ENCODE measurements at regions not wholly inside any gene's neighbourhood (a gene's known extent, or its start where the extent isn't known, plus 50 kb on each side); places are given as distances from the start of the nearest gene placed in this dataset.

GRCh38 chr11:13062115-13062514, 53.0 kb downstream of the RASSF10 start:
- H3K4me3 ChIP-seq (ENCODE audit: low read depth, low read length): no peak overlapping the region
- no peak for DNase-seq (ENCODE audit: low read depth)

GRCh38 chr11:13064593-13064992, 55.5 kb downstream of the RASSF10 start:
- no peak overlapping the region for H3K4me3 ChIP-seq (ENCODE audit: low read depth, low read length)
- DNase-seq (ENCODE audit: low read depth): no peak

- DNase-seq (ENCODE audit: low read depth): no peak
- H3K4me3 ChIP-seq (ENCODE audit: low read depth, low read length): no peak overlapping the region
Observed at GRCh38 chr11:13065200-13065787, 56.2 kb downstream of the RASSF10 start.

- H3K4me3 ChIP-seq (ENCODE audit: low read depth, low read length): no peak overlapping the region
- DNase-seq (ENCODE audit: low read depth): no peak
Observed at GRCh38 chr11:13068211-13068610, 59.1 kb downstream of the RASSF10 start.

- H3K4me3 ChIP-seq (ENCODE audit: low read depth, low read length): no peak overlapping the region
- peak; percentile 71 for DNase-seq (ENCODE audit: low read depth)
Observed at GRCh38 chr11:13073119-13073981, 64.2 kb downstream of the RASSF10 start.

- no peak overlapping the region for H3K4me3 ChIP-seq (ENCODE audit: low read depth, low read length)
Observed at GRCh38 chr11:13074714-13075464, 65.8 kb downstream of the RASSF10 start.

GRCh38 chr11:13076961-13077360, 67.8 kb downstream of the RASSF10 start:
- no peak overlapping the region for H3K4me3 ChIP-seq (ENCODE audit: low read depth, low read length)
- DNase-seq (ENCODE audit: low read depth): no peak

More at GRCh38 chr11:13074714-13075464, 65.8 kb downstream of the RASSF10 start:
- no peak for DNase-seq (ENCODE audit: low read depth)

GRCh38 chr11:13080861-13081260, 71.7 kb downstream of the RASSF10 start:
- H3K4me3 ChIP-seq (ENCODE audit: low read depth, low read length): no peak overlapping the region
- DNase-seq (ENCODE audit: low read depth): no peak

- no peak for DNase-seq (ENCODE audit: low read depth)
- no peak overlapping the region for H3K4me3 ChIP-seq (ENCODE audit: low read depth, low read length)
Observed at GRCh38 chr11:13082588-13082987, 73.5 kb downstream of the RASSF10 start.

- no peak for DNase-seq (ENCODE audit: low read depth)
- H3K4me3 ChIP-seq (ENCODE audit: low read depth, low read length): no peak overlapping the region
Observed at GRCh38 chr11:13090228-13090708, 81.2 kb downstream of the RASSF10 start.

- no peak for DNase-seq (ENCODE audit: low read depth)
- H3K4me3 ChIP-seq (ENCODE audit: low read depth, low read length): no peak overlapping the region
Observed at GRCh38 chr11:13091373-13091772, 82.3 kb downstream of the RASSF10 start.

GRCh38 chr11:13091804-13092203, 82.7 kb downstream of the RASSF10 start:
- no peak overlapping the region for H3K4me3 ChIP-seq (ENCODE audit: low read depth, low read length)
- DNase-seq (ENCODE audit: low read depth): no peak

GRCh38 chr11:13094930-13095687, 86.0 kb downstream of the RASSF10 start:
- no peak overlapping the region for H3K4me3 ChIP-seq (ENCODE audit: low read depth, low read length)
- DNase-seq (ENCODE audit: low read depth): no peak

- H3K4me3 ChIP-seq (ENCODE audit: low read depth, low read length): no peak overlapping the region
- DNase-seq (ENCODE audit: low read depth): no peak
Observed at GRCh38 chr11:13098063-13098462, 88.9 kb downstream of the RASSF10 start.

GRCh38 chr11:13098616-13099289, 89.6 kb downstream of the RASSF10 start:
- DNase-seq (ENCODE audit: low read depth): no peak
- H3K4me3 ChIP-seq (ENCODE audit: low read depth, low read length): no peak overlapping the region

- DNase-seq (ENCODE audit: low read depth): no peak
Observed at GRCh38 chr11:13101644-13102512, 92.8 kb downstream of the RASSF10 start.

GRCh38 chr11:13102513-13102840, 93.4 kb downstream of the RASSF10 start:
- DNase-seq (ENCODE audit: low read depth): no peak
- H3K4me3 ChIP-seq (ENCODE audit: low read depth, low read length): no peak overlapping the region

More at GRCh38 chr11:13101644-13102512, 92.8 kb downstream of the RASSF10 start:
- H3K4me3 ChIP-seq (ENCODE audit: low read depth, low read length): no peak overlapping the region

GRCh38 chr11:13102865-13103539, 93.9 kb downstream of the RASSF10 start:
- no peak for DNase-seq (ENCODE audit: low read depth)
- no peak overlapping the region for H3K4me3 ChIP-seq (ENCODE audit: low read depth, low read length)
